IPS-11a (cell line): ENCODE measurements at regions not wholly inside any gene's neighbourhood (a gene's known extent, or its start where the extent isn't known, plus 50 kb on each side); places are given as distances from the start of the nearest gene placed in this dataset.
"Not testable (repeated sequence)": the region's sequence is repeated elsewhere in the genome, so short reads cannot be mapped to it uniquely, and the experiment has no call there.

Experiments used
- H3K4me3 ChIP-seq: one replicate; pipeline ENCODE4 v1.5.1; 2013; ENCODE audit warnings: low read depth, low read length, control low read depth

GRCh38 chr13:94824601-94825000 lies 112.3 kb upstream of the SOX21 start:
- no peak overlapping the region for H3K4me3 ChIP-seq

DNA sequence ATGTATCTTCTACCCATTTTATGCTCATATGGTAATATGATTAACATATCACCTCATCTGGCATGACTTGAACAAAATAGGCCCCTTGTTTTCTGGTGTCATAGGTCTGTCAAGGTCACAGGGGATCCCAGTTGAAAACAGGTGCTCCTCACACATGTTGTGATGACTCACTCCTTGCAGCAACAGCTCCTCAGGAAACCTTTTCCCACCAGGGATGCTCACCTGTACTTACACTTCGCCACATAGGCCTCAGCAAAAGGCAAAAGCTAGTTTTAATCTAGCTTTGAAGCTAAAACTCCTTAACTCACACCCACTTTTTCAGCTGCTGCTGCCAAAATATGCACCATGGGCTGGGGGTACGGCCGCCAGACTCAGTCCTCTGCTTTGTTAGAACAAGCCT lies 110.0 kb upstream of the SOX21 start:
- H3K4me3 ChIP-seq: no peak overlapping the region

- no peak overlapping the region for H3K4me3 ChIP-seq
Observed at GRCh38 chr13:94816256-94816655, 103.9 kb upstream of the SOX21 start.

DNA sequence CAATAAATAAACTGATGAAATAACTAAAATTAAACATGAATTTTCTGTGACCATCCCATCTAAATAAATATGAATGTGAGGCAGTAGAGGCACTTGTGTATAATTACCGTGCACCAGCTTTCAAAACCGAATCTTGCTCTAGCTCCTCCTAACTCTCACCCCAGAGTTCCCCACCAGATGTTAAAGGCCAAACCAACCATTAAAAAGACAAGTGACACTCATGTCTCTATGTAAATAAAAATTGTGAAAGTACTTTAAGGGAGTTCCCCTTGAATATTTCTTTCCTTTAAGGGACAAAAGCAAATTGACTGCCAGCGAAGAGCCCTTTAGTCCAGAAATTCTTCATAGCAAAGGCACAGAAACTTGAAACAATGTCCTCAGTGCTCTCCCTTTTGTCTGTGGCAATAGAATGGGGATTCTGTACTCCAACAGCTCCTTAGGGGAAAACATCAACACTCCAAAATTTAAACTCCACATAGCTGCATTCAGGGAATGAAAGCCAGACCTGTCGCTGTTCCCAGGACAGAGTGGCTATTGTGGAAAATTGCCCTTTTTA lies 101.7 kb upstream of the SOX21 start:
- no peak overlapping the region for H3K4me3 ChIP-seq

- H3K4me3 ChIP-seq: no peak overlapping the region
Observed at GRCh38 chr13:94811753-94812152, 99.4 kb upstream of the SOX21 start.

DNA sequence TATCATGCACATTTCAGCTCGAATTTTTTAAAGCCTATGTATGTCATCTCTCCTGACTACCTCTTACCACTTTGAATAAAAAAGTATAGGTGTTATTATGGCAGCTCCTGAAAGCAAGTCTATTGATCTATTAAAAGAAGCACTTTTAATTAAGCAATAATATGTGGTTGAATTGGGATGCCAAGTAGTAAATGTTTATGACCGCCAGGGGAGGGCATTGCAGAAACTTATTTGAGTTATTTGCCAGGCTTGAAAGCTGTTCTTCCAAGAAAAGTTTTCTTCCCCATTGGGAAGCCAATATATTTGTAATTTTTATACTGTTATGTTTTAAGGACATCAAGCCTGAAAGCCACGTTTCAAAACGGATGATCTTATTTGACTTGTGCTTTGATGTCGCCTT lies 88.1 kb upstream of the SOX21 start:
- no peak overlapping the region for H3K4me3 ChIP-seq

DNA sequence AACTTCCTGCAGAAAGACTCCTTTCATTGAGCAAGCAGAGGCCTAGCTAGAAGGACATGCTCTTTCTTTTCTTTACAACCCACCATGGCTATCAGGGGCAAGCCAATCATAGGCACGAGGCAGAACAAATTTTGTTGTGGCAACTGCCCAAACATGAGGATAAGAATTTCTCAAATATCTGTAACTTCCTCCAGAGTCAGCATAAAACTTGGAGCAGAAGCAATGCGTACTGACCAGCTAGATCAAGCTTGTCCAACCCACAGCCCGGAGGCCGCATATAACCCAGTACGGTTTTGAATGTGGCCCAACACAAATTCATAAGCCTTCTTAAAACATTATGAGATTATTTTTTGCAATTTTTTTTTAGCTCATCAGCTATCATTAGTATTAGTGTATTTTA lies 87.0 kb upstream of the SOX21 start:
- no peak overlapping the region for H3K4me3 ChIP-seq

GRCh38 chr13:94798738-94799137 lies 86.4 kb upstream of the SOX21 start:
- no peak overlapping the region for H3K4me3 ChIP-seq

DNA sequence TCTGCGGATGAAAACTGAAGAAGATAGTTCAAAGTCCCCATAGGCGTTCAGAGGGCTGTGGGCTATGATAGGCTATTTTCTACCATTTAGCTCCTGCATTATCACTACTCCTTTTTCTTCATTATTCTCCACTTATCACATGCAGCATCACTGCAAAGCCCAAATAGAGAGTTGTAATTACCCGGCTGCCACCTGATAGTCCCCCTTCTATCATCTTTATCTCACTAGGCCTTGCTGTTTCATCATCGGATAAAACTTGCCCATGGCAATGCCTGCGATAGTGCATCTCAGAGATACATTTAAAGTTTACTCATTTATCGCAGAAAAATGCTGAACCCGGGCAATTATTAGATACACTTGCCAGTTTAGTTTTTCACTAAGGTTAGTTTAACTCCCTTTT lies 82.9 kb upstream of the SOX21 start:
- no peak overlapping the region for H3K4me3 ChIP-seq

DNA sequence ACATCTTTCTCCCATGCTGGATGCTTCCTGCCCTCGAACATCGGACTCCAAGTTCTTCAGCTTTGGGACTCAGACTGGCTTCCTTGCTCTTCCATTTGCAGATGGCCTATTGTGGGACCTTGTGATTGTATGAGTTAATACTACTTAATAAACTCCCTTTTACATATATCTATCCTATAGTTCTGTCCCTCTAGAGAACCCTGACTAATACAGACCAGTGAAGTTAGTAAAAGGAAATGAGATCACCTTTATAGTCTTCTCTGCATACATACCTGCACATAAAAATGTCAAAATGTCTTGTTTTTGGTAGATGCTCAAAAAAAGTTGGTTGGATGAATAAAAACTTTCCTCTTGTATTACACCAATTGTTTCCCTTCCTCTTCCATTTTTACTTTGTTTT lies 73.9 kb upstream of the SOX21 start:
- H3K4me3 ChIP-seq: not testable (repeated sequence)

DNA sequence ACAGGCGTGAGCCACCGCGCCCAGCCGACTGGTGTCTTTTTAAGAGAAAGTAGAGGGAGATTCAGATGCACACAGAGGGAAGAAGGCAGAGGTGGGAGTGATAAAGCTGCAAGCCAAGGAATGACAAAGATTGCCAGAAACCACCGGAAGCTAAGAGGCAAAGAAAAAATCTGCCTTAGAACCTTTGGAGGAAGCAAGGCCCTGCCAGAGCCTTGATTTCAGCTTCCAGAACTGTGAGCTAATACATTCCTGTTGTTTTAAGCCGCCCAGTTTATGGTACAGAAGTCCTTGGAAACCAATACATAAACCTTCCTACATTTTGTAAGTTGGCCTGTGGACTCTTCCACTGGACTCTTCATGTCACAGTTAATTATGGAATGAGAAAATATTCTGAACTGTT lies 71.7 kb upstream of the SOX21 start:
- H3K4me3 ChIP-seq: no peak overlapping the region

DNA sequence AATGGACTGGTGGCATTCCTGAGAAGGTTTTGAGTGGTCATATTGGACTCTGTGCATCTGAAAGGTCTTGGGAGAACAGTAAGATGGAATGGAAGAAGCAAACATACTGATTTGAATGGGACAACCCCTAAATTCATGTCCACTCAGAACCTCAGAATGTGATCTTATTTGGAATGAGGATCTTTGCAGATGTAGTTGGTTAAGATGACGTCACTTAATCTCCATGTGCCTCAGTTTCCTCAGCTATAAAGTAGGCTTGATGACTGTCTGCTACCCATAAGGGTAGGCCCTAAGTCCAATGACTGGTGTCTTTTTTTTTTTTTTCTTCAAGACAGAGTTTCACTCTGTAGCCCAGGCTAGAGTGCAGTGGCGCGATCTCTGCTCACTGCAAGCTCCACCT lies 71.1 kb upstream of the SOX21 start:
- H3K4me3 ChIP-seq: no peak overlapping the region

DNA sequence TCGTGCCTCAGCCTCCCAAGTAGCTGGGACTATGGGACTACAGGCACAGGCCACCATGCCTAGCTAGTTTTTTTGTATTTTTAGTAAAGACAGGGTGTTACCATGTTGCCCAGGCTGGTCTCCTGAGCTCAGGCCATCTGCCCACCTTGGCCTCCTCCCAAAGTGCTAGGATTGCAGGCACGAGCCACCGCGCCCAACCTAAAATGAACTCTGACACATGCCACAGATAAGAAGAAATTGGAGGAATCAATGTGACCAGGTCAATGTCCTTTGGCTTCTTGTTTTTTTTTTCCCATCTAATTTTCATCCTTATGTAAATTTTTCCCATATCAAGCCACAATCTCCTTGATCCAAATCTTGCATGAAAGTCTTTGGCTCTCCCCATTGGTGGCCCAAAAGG lies 68.1 kb upstream of the SOX21 start:
- H3K4me3 ChIP-seq: no peak overlapping the region

DNA sequence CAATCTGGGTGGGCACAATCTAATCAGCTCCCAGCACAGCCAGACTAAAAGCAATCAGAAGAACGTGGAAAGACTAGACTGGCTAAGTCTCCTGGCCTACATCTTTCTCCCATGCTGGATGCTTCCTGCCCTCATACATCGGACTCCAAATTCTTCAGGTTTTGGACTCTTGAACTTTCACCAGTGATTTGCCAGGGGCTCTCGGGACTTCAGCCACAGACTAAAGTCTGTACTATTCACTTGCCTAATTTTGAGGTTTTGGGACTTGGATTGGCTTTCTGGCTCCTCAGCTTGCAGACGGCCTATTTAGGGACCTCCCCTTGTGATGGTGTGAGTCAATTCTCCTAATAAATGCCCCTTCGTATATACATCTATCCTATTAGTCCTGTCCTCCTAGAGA lies 66.6 kb upstream of the SOX21 start:
- H3K4me3 ChIP-seq: no peak overlapping the region

DNA sequence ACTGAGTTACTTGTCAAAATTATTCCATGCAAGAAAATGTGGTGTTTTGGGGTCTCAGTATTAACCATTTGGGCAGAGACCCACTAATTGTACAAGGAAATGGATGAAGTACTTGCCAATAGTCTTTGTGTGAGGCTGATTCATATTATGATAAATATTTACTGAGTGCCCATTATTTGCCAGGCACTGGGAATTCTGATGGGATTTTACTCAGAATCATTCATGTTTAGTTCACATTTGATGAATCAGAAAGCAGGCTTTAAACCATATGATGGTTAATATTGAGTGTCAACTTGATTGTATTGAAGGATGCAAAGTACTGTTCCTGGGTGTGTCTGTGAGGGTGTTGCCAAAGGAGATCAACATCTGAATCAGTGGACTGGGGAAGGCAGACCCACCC lies 66.2 kb upstream of the SOX21 start:
- H3K4me3 ChIP-seq: no peak overlapping the region

- no peak overlapping the region for H3K4me3 ChIP-seq
Observed at GRCh38 chr13:94776956-94777355, 64.6 kb upstream of the SOX21 start.

GRCh38 chr13:94776300-94776699 lies 64.0 kb upstream of the SOX21 start:
- H3K4me3 ChIP-seq: no peak overlapping the region

DNA sequence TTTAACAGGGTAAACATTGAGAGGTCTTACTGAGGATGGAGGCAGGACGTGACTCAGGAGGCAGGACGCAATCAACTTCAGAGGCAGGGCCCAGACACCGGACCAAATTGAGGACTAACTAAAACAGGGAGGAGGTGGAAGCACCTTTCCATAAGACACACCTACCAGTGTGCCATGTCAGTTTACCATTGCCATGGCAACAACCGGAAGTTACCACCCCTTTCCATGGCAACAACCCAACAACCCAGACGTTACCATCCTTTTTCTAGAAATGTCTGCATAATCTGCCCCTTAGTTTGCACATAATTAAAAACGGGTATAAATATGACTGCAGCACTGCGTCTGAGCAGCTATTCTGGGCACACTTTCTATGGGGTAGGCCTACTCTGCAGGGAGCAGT lies 53.5 kb upstream of the SOX21 start:
- H3K4me3 ChIP-seq: no peak overlapping the region

- H3K4me3 ChIP-seq: no peak overlapping the region
Observed at GRCh38 chr13:94764576-94765321, 52.4 kb upstream of the SOX21 start.
